ENCODE measurements at regions not wholly inside any gene's neighbourhood (a gene's known extent, or its start where the extent isn't known, plus 50 kb on each side); places are given as distances from the start of the nearest gene placed in this dataset.

DNA sequence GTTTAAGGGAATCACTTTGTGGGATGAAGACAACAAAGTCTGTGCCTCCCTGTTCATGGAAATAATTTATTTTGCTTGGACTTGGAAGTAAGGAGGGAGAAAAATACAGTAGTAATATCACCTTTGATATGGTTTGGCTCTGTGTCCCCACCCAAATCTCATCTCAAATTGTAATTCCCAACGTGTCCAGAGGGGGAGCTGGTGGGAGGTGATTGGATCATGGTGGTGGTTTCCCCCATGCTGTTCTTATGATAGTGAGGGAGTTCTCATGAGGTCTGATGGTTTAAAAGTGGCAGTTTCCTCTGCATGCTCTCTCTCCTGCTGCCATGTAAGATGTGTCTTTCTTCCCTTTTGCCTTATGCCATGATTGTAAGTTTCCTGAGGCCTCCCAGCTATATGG lies 460.7 kb downstream of the NOVA1 start:
- Mint-ChIP-seq H3K4me3 (no peak overlapping the region), H3K27ac (no peak overlapping the region), H3K27me3 (ENCODE audit: low read depth) (peaks cover 2% of the 10 kb centered on the region), H3K4me1 (peaks cover 10 to 11% of the 10 kb centered on the region in 2 experiments), H3K36me3 (ENCODE audit: insufficient read depth in 1 of 3, low read depth in 3 of 3) (peaks cover 6 to 8% (median 6%) of the 10 kb centered on the region in 3 experiments; a peak in 4 of 7 replicates), H3K9me3 (peaks cover 5 to 7% of the 10 kb centered on the region in 2 experiments; a peak in 4 of 5 replicates)
- Histone ChIP-seq H3K27me3 (ENCODE audit: insufficient read depth, low read length) (no peaks in the 10 kb centered on the region), H3K79me2 (ENCODE audit: insufficient read depth, low read length) (no peaks in the 10 kb centered on the region), H3K79me1 (ENCODE audit: insufficient read depth, low read depth, low read length, poor library complexity, severe bottlenecking) (no peaks in the 10 kb centered on the region), H3K4ac (ENCODE audit: low read depth, low read length) (no peak overlapping the region), H4K91ac (ENCODE audit: insufficient read length, low read depth, low read length) (no peak overlapping the region), H3K4me1 (ENCODE audit: insufficient read depth, low read length) (no peaks in the 10 kb centered on the region), H3K23ac (ENCODE audit: insufficient read length, low read depth, low read length) (no peak overlapping the region), H2BK20ac (ENCODE audit: low read depth, low read length, poor library complexity, severe bottlenecking) (no peak overlapping the region), H4K5ac (ENCODE audit: insufficient read length, low read depth, low read length) (no peak overlapping the region), H2BK5ac (ENCODE audit: insufficient read length, low read length) (no peak overlapping the region), H3K9me3 (ENCODE audit: control insufficient read depth, low read depth, low read length) (no peaks in the 10 kb centered on the region), H2BK120ac (ENCODE audit: low read depth, low read length, poor library complexity, severe bottlenecking) (no peak overlapping the region), H3K14ac (ENCODE audit: insufficient read depth, low read length) (no peak overlapping the region), H4K20me1 (ENCODE audit: control insufficient read depth, insufficient read depth, insufficient read length) (no peaks in the 10 kb centered on the region), H4K8ac (replicated peaks; ENCODE audit: insufficient read length, low read depth, low read length) (no peak overlapping the region), H3K18ac (ENCODE audit: insufficient read length, low read depth, low read length) (no peak overlapping the region), H2AK5ac (ENCODE audit: insufficient read length, low read length) (no peak overlapping the region), H3T11ph (ENCODE audit: low read length) (no peak overlapping the region), H2BK15ac (ENCODE audit: low read depth, low read length) (no peak overlapping the region), H3K56ac (ENCODE audit: insufficient read length, low read depth, low read length) (no peak overlapping the region), H2BK12ac (ENCODE audit: insufficient read length, low read depth, low read length) (no peak overlapping the region), H3K9ac (ENCODE audit: extremely low read depth, insufficient read length, low read length) (no peak overlapping the region), H3K4me2 (ENCODE audit: insufficient read depth, insufficient read length, low read length) (no peak overlapping the region), H3K23me2 (ENCODE audit: insufficient read length, low read depth, low read length, poor library complexity, severe bottlenecking) (no peaks in the 10 kb centered on the region), H2AFZ (ENCODE audit: low read length) (no peak overlapping the region), H3K27ac (ENCODE audit: insufficient read length, low read depth, low read length) (no peak overlapping the region)
- TF ChIP-seq, protein P1, sequence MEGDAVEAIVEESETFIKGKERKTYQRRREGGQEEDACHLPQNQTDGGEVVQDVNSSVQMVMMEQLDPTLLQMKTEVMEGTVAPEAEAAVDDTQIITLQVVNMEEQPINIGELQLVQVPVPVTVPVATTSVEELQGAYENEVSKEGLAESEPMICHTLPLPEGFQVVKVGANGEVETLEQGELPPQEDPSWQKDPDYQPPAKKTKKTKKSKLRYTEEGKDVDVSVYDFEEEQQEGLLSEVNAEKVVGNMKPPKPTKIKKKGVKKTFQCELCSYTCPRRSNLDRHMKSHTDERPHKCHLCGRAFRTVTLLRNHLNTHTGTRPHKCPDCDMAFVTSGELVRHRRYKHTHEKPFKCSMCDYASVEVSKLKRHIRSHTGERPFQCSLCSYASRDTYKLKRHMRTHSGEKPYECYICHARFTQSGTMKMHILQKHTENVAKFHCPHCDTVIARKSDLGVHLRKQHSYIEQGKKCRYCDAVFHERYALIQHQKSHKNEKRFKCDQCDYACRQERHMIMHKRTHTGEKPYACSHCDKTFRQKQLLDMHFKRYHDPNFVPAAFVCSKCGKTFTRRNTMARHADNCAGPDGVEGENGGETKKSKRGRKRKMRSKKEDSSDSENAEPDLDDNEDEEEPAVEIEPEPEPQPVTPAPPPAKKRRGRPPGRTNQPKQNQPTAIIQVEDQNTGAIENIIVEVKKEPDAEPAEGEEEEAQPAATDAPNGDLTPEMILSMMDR (conservative IDR thresholded peaks at IDR 0.05): peak; percentile 57; the same call in 2 of the 3 replicates
- DNase-seq: no peak
- WGBS (ENCODE audit: extremely low coverage, insufficient read length, low lambda C conversion rate): no CpG with 5 or more reads among the region's 1 CpG

Measured in H9 (cell line).